Right ventricle myocardium inferior (tissue), 1 donor: ENCODE measurements at regions not wholly inside any gene's neighbourhood (a gene's known extent, or its start where the extent isn't known, plus 50 kb on each side); places are given as distances from the start of the nearest gene placed in this dataset.

ENCODE experiments used
- ATAC-seq: fragments of 200-7000 bp; cut with Tn5 transposase; one replicate; pipeline ENCODE4 v1.9.1; 2020; ENCODE audit warnings: mild to moderate bottlenecking, moderate library complexity
- DNase-seq: peaks from one replicate; pipeline ENCODE4 v3.0.0; 2021; ENCODE audit errors: missing footprints
- intact Hi-C: fragments of 100-400 bp; cut with DNase I; formaldehyde crosslinking; loops from one replicate; pipeline ENCODE4 v1.11.0; 2022
- donor health status: DM: no; HTN: yes; CAD: no; lungs with severe emphysema.

- DNase-seq = no peak
- ATAC-seq = no peak
- intact Hi-C loops = loop anchor here (10.0 kb wide), 1 partner anchor 126 kb away; no protein-coding TSS in a partner anchor
Observed at GRCh38 chr10:44850356-44850934, 60.7 kb upstream of the TMEM72 start.

DNA sequence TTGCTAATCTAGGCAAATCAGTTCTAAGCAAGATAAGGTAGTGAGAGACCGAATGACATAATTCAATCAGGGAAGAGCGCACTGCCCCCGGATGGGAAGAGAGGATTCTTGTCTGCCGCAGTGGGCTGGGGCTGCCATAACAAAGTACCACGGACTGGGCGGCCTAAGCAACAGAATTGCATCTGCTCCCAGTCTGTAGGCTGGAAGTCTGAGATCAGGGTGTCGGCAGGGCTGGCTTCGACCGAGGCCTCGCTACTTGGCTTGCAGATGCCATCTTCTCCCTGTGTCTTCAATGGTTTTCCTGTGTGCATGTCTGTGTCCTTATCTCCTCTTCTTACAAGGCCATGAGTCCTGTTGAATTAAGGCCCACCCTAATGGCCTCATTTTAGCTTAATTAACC is 59.7 kb upstream of the TMEM72 start:
- intact Hi-C loops = loop anchor here (10.0 kb wide), 1 partner anchor 127 kb away; no protein-coding TSS in a partner anchor
- ATAC-seq (no peak), DNase-seq (no peak)

- no peak for DNase-seq
- intact Hi-C loops = loop anchor here (10.0 kb wide), 1 partner anchor 127 kb away; no protein-coding TSS in a partner anchor
- ATAC-seq = no peak
Observed at GRCh38 chr10:44851881-44852280, 59.3 kb upstream of the TMEM72 start.

DNA sequence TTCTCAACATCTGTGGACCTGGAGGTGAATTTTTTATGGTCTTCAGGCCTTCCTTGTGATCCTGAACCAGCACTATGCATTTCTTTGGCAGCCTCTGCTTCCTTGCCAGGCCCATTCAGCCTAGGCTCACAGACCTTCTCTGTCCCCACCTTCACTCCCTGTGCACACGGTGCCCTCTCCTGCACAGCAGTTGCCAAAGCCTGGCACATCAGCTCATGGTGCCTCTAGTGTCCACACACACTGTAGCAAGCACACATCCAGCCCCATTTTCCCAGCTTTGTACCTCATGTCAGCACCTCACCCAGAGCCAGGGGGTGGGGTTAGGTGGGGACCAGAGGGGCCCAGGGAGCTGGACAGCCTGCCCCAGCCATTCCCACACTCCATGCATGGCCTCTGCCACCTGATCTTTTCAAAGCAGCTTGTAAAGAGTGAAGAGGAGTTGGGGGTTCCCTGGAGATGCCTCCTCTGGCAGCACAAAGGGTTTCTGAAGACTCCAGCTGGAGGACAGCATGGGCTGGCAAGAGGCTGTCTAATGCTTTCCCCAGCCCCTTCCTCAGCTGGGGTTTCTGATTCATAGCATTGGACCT is 57.9 kb upstream of the TMEM72 start:
- intact Hi-C loops = loop anchor here (10.0 kb wide), 1 partner anchor 128 kb away; no protein-coding TSS in a partner anchor
- DNase-seq = no peak
- no peak for ATAC-seq

DNA sequence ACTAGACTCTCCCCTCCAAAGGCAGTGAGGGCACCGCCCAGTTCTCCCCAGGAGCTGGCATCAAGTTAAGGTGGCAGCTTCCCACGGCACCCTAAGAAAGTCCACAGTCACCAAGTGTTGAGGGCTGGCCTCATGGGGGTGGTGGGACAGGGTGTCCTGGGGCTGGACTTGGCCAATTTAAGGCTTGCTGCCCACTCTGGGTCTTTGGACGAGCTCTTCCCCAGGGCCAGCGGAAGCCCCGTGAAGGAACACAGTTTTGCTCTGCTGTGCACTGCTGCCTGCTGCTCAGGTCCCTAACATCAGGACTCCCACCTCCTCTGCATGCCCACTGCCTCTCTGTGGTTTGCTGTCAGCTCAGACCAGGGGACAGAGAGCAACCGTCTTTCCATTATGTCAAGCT is 57.3 kb upstream of the TMEM72 start:
- intact Hi-C loops = loop anchor here (10.0 kb wide), 1 partner anchor 129 kb away; no protein-coding TSS in a partner anchor
- DNase-seq (no peak), ATAC-seq (no peak)

DNA sequence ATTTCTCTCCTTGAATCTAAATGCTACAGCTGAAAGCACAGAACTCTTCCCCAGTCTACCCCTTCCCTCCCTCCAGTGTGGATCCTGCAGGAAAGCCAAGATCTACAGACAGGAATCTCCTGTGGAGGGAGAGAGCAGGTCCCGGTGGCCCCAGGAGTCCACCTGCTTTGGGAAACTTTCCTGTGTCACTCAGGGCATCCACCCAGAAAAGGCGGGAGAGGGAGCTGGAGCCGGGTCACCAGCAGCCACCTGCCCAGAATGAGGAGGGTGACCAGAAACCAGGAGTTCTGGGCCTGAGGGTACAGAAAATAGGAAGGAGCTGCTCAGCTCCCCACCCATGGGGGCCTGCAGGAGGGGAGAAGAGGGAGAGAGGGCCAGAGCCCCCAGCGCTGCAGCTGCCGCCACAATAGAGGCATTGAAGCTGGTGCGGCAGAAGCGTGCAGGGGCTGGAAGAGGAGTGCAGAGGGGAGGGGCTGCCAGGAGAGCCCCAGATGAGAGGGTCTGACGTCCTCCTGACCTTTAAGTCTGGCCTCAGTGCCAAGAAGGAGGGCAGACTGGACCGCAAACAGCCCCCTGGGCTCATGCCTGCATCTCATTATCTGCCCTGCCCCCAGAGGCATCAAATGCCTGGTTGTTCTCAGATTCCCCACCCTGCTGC is 56.3 kb upstream of the TMEM72 start:
- no peak for DNase-seq
- ATAC-seq = no peak
- intact Hi-C loops = loop anchor here (10.0 kb wide), 1 partner anchor 130 kb away; no protein-coding TSS in a partner anchor

DNA sequence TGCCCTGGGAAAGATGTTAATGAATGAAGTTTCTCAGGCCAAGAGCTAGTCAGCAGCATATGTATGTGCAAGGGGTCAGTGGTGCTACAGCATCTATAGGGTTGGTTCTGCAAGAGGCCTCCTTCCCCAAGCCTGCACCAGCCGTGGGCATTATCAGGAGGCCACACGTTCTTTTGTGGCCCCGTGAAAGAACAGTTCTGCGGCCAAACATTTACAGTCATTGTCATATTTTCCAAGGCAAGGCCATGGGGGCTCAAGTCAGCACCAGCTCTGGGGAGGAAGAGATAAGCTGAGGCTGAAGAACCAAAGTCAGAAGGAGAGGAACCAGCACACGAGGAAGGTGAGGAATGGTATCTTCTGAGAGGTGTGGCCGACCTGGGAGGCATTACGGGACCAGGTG is 54.4 kb upstream of the TMEM72 start:
- intact Hi-C loops = loop anchor here (10.0 kb wide), 1 partner anchor 132 kb away; no protein-coding TSS in a partner anchor
- ATAC-seq (no peak), DNase-seq (no peak)

GRCh38 chr10:44857363-44858016 is 53.6 kb upstream of the TMEM72 start:
- ATAC-seq (peak; percentile 92), DNase-seq (peak; percentile 88)
- intact Hi-C loops = loop anchor here (10.0 kb wide), 1 partner anchor 133 kb away; no protein-coding TSS in a partner anchor

GRCh38 chr10:44858017-44858371 is 53.1 kb upstream of the TMEM72 start:
- ATAC-seq = no peak
- intact Hi-C loops = loop anchor here (10.0 kb wide), 1 partner anchor 133 kb away; no protein-coding TSS in a partner anchor

DNA sequence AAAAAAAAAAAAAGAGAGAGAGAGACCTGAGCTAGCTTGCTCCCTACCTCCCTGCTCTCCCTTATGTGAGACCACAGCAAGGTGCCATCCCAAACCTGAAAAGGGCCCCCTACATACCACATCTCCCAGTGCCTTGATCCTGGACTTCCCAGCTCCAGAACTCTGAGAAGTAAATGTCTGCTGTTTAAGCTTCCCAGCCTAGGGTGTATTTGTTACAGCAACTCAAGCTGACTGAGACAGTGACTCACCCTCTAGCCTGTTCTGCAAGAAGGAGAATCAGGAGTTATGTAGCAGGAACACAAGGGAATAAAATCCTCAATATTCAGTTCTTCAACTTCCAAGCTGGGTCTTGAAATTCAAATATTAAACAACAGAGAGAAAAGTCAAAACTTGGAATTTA is 52.1 kb upstream of the TMEM72 start:
- no peak for ATAC-seq
- no peak for DNase-seq
- intact Hi-C loops = loop anchor here (10.0 kb wide), 1 partner anchor 134 kb away; no protein-coding TSS in a partner anchor

More at GRCh38 chr10:44858017-44858371, 53.1 kb upstream of the TMEM72 start:
- no peak for DNase-seq

DNA sequence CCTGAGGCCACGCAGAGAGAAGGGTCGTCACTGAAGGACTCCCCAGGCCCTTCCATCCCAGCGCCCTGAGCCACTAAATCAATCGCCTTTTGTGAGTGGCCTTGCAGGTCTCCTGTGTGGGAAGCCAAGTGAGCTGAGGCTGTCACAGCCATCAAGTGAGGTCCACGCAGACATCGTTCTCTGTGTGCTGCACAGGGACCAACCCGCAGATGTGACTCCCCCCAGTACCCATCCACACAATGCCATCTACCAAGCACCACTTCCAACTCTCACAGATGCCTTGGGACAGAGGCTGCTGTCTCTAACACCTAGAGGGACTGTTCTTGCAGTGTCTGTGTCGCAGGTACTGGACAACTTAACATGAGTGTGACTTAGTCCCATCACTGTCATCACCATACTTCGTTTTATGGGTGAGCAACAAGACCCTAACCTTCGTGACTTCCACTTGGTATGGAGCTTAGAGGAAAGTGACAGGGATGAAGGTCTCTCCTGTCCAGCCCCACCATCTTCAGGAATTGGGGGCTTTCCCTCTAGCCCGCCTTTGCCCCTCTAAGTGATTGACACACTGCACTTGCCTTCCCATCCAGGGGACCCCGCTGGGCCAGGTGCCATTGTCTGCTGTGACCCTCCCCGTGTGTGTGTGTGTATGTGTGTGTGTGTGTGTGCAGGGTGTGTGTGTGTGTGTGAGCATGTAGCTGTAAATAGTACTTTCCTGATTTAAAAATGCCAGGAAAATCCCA is 51.4 kb upstream of the TMEM72 start:
- DNase-seq (no peak), ATAC-seq (no peak)
- intact Hi-C loops = loop anchor here (10.0 kb wide), 2 partner anchors 135 to 545 kb away; no protein-coding TSS in a partner anchor

GRCh38 chr10:44860811-44861736 is 50.1 kb upstream of the TMEM72 start:
- intact Hi-C loops = loop anchor here (10.0 kb wide), 1 partner anchor 546 kb away; no protein-coding TSS in a partner anchor
- DNase-seq (no peak), ATAC-seq (no peak)
